ENCODE measurements at regions not wholly inside any gene's neighbourhood (a gene's known extent, or its start where the extent isn't known, plus 50 kb on each side); places are given as distances from the start of the nearest gene placed in this dataset.

DNA sequence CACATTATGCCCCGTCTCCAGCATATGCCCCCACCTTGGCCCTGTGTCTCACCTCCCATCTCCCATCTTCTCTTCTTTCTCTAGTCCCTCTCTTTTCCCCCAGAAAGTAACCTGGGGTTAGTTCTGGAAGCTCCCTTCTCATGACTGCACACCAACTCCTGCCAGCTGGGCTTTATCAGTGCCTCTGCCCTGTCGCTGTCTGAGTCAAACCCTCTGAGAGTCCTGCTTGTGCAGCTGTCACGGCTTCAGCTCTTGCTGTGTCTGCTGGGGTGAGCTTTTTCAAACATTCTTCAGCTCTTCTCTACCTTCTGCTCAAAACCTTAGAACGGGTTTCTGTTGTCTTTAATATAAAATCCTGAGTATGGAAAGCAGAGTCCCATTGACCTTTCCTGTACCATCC is 304.5 kb upstream of the B3GAT1 start:
- ChIA-PET CTCF (no interaction called here), POLR2A (no interaction called here)
- Mint-ChIP-seq H3K9me3 (peaks cover 7% of the 10 kb centered on the region; the same call in 1 of the 2 replicates), H3K4me3 (no peak overlapping the region), H3K36me3 (no peaks in the 10 kb centered on the region), H3K4me1 (no peaks in the 10 kb centered on the region), H3K27me3 (ENCODE audit: low read depth) (peaks cover 4% of the 10 kb centered on the region; the same call in 1 of the 2 replicates), H3K27ac (no peak overlapping the region)
- TF ChIP-seq ZNF317 (CRISPR knock-in tag; IDR thresholded peaks at IDR 0.05; ENCODE audit: borderline replicate concordance, low read depth) (no peak), TCF7 (CRISPR knock-in tag; IDR thresholded peaks at IDR 0.05; ENCODE audit: low read depth) (no peak), JAZF1 (CRISPR knock-in tag; IDR thresholded peaks at IDR 0.05) (no peak), NFATC4 (CRISPR knock-in tag; IDR thresholded peaks at IDR 0.05) (no peak), ZNF263 (CRISPR knock-in tag; IDR thresholded peaks at IDR 0.05; ENCODE audit: low read depth) (no peak)
- TF ChIP-seq, protein P1, sequence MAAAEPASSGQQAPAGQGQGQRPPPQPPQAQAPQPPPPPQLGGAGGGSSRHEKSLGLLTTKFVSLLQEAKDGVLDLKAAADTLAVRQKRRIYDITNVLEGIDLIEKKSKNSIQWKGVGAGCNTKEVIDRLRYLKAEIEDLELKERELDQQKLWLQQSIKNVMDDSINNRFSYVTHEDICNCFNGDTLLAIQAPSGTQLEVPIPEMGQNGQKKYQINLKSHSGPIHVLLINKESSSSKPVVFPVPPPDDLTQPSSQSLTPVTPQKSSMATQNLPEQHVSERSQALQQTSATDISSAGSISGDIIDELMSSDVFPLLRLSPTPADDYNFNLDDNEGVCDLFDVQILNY (CRISPR knock-in tag; IDR thresholded peaks at IDR 0.05): no peak
- TF ChIP-seq, protein P2, sequence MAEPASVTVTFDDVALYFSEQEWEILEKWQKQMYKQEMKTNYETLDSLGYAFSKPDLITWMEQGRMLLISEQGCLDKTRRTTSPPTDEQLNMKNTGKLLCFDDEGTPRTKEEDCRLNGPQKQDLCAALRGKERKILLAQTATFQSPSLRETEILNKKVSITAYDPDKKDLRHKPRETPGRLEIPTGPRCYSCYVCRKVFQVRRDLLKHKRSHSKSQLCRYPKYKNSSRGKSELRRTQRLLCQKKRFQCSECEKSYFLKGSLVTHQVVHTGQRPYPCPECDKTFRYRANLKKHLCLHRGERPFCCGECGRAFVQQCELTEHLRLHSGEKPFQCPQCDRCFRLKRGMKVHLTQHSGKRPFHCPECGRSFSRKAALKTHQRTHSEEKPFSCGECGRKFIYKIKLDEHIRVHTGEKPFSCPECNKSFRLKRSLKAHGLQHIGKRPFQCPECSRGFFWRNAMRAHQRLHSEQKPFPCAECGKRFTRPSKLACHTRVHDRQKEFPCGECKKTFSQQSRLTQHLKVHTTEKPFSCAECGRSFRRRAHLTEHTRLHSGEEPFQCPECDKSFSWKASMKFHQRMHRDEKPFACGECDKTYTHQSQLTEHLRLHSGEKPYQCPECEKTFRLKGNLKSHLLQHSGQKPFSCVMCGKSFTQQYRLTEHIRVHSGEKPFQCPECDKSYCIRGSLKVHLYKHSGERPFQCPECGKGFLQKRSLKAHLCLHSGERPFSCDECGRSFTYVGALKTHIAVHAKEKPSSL (CRISPR knock-in tag; conservative IDR thresholded peaks at IDR 0.05): no peak
- ATAC-seq (no peak), DNase-seq (ENCODE audit: low spot score) (no peak)

DNA sequence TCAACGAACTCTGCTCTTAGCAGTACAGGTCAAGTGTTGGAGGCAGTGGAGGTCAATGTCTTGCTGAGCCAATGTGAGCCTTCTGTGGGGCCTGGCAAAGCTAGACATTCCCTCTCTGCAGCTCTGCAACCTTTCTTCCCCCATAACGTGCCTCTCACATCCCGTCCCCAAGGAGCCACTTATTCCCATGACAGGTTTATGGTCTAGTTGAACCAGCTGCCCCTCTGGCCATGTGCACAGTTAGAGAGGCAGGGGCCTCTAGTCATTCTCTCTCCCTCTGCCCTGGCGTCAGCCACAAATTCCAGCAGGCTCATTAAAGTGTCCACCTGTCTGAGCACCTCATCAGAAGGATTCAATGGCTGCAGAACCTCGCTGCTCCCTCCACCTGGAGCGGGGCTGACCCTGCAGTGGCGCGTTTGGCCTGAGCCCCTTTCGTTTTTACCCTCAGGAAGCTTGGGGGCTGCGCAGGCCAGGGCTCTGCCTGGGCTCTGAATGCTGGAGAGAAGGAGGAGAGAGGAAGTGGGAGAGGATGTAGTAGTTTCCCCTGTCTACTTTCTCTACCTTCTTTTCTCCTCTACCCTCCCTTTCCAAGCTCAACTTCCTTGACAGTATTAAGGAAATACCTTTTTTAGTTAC is 302.1 kb upstream of the B3GAT1 start:
- Mint-ChIP-seq H3K4me1 (no peaks in the 10 kb centered on the region), H3K4me3 (no peak overlapping the region), H3K27me3 (ENCODE audit: low read depth) (peaks cover 3% of the 10 kb centered on the region; the same call in 1 of the 2 replicates), H3K36me3 (no peaks in the 10 kb centered on the region), H3K27ac (no peak overlapping the region), H3K9me3 (peaks cover 3% of the 10 kb centered on the region; the same call in 1 of the 2 replicates)
- no peak for DNase-seq (ENCODE audit: low spot score)
- no peak for ATAC-seq
- ChIA-PET CTCF (no interaction called here), POLR2A (no interaction called here)
- TF ChIP-seq, protein P1 (CRISPR knock-in tag; IDR thresholded peaks at IDR 0.05): no peak
- TF ChIP-seq NR2C2 (CRISPR knock-in tag; IDR thresholded peaks at IDR 0.05) (no peak), NR1H2 (CRISPR knock-in tag; IDR thresholded peaks at IDR 0.05) (no peak), ELF4 (CRISPR knock-in tag; IDR thresholded peaks at IDR 0.05; ENCODE audit: low read depth) (no peak), CREB1 (CRISPR knock-in tag; IDR thresholded peaks at IDR 0.05) (no peak), RORB (CRISPR knock-in tag; IDR thresholded peaks at IDR 0.05) (no peak)
- TF ChIP-seq, protein P3, sequence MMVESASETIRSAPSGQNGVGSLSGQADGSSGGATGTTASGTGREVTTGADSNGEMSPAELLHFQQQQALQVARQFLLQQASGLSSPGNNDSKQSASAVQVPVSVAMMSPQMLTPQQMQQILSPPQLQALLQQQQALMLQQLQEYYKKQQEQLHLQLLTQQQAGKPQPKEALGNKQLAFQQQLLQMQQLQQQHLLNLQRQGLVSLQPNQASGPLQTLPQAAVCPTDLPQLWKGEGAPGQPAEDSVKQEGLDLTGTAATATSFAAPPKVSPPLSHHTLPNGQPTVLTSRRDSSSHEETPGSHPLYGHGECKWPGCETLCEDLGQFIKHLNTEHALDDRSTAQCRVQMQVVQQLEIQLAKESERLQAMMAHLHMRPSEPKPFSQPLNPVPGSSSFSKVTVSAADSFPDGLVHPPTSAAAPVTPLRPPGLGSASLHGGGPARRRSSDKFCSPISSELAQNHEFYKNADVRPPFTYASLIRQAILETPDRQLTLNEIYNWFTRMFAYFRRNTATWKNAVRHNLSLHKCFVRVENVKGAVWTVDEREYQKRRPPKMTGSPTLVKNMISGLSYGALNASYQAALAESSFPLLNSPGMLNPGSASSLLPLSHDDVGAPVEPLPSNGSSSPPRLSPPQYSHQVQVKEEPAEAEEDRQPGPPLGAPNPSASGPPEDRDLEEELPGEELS (CRISPR knock-in tag; IDR thresholded peaks at IDR 0.05): no peak
- TF ChIP-seq, protein P4, sequence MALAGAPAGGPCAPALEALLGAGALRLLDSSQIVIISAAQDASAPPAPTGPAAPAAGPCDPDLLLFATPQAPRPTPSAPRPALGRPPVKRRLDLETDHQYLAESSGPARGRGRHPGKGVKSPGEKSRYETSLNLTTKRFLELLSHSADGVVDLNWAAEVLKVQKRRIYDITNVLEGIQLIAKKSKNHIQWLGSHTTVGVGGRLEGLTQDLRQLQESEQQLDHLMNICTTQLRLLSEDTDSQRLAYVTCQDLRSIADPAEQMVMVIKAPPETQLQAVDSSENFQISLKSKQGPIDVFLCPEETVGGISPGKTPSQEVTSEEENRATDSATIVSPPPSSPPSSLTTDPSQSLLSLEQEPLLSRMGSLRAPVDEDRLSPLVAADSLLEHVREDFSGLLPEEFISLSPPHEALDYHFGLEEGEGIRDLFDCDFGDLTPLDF (CRISPR knock-in tag; IDR thresholded peaks at IDR 0.05): no peak
- TF ChIP-seq, protein P5, sequence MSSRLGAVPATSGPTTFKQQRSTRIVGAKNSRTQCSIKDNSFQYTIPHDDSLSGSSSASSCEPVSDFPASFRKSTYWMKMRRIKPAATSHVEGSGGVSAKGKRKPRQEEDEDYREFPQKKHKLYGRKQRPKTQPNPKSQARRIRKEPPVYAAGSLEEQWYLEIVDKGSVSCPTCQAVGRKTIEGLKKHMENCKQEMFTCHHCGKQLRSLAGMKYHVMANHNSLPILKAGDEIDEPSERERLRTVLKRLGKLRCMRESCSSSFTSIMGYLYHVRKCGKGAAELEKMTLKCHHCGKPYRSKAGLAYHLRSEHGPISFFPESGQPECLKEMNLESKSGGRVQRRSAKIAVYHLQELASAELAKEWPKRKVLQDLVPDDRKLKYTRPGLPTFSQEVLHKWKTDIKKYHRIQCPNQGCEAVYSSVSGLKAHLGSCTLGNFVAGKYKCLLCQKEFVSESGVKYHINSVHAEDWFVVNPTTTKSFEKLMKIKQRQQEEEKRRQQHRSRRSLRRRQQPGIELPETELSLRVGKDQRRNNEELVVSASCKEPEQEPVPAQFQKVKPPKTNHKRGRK (CRISPR knock-in tag; IDR thresholded peaks at IDR 0.05; ENCODE audit: borderline replicate concordance): no peak
- TF ChIP-seq, protein P6, sequence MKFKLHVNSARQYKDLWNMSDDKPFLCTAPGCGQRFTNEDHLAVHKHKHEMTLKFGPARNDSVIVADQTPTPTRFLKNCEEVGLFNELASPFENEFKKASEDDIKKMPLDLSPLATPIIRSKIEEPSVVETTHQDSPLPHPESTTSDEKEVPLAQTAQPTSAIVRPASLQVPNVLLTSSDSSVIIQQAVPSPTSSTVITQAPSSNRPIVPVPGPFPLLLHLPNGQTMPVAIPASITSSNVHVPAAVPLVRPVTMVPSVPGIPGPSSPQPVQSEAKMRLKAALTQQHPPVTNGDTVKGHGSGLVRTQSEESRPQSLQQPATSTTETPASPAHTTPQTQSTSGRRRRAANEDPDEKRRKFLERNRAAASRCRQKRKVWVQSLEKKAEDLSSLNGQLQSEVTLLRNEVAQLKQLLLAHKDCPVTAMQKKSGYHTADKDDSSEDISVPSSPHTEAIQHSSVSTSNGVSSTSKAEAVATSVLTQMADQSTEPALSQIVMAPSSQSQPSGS (CRISPR knock-in tag; IDR thresholded peaks at IDR 0.05; ENCODE audit: borderline replicate concordance, low read depth): no peak
- TF ChIP-seq, protein P7, sequence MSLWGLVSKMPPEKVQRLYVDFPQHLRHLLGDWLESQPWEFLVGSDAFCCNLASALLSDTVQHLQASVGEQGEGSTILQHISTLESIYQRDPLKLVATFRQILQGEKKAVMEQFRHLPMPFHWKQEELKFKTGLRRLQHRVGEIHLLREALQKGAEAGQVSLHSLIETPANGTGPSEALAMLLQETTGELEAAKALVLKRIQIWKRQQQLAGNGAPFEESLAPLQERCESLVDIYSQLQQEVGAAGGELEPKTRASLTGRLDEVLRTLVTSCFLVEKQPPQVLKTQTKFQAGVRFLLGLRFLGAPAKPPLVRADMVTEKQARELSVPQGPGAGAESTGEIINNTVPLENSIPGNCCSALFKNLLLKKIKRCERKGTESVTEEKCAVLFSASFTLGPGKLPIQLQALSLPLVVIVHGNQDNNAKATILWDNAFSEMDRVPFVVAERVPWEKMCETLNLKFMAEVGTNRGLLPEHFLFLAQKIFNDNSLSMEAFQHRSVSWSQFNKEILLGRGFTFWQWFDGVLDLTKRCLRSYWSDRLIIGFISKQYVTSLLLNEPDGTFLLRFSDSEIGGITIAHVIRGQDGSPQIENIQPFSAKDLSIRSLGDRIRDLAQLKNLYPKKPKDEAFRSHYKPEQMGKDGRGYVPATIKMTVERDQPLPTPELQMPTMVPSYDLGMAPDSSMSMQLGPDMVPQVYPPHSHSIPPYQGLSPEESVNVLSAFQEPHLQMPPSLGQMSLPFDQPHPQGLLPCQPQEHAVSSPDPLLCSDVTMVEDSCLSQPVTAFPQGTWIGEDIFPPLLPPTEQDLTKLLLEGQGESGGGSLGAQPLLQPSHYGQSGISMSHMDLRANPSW (CRISPR knock-in tag; conservative IDR thresholded peaks at IDR 0.05; ENCODE audit: low read depth): no peak
- TF ChIP-seq, protein P8, sequence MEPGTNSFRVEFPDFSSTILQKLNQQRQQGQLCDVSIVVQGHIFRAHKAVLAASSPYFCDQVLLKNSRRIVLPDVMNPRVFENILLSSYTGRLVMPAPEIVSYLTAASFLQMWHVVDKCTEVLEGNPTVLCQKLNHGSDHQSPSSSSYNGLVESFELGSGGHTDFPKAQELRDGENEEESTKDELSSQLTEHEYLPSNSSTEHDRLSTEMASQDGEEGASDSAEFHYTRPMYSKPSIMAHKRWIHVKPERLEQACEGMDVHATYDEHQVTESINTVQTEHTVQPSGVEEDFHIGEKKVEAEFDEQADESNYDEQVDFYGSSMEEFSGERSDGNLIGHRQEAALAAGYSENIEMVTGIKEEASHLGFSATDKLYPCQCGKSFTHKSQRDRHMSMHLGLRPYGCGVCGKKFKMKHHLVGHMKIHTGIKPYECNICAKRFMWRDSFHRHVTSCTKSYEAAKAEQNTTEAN (CRISPR knock-in tag; IDR thresholded peaks at IDR 0.05): no peak

Measured in WTC11 (cell line).